ENCODE measurements at regions not wholly inside any gene's neighbourhood (a gene's known extent, or its start where the extent isn't known, plus 50 kb on each side); places are given as distances from the start of the nearest gene placed in this dataset.

DNA sequence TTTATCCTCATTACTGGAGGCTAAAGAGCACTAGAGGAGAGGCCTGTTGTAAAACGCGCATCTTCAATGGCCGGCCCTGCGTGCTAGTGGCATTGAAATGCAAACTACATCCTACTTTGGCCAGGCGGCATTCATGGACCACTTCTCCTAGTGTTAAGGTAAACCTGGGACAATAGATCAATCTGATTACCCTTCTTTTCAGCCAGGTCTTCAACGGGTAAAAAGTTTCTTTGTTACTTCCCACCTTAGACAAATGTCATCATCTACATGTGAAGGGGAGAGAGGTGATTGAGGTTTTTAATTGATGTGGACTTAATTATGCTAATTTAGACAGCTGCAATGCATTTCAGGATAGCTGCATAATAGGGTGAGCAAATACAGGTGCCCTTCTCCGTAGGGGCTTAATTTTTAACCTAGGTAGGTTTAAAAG, 628.0 kb downstream of the ZEB2 start:
- TF ChIP-seq, protein P1, sequence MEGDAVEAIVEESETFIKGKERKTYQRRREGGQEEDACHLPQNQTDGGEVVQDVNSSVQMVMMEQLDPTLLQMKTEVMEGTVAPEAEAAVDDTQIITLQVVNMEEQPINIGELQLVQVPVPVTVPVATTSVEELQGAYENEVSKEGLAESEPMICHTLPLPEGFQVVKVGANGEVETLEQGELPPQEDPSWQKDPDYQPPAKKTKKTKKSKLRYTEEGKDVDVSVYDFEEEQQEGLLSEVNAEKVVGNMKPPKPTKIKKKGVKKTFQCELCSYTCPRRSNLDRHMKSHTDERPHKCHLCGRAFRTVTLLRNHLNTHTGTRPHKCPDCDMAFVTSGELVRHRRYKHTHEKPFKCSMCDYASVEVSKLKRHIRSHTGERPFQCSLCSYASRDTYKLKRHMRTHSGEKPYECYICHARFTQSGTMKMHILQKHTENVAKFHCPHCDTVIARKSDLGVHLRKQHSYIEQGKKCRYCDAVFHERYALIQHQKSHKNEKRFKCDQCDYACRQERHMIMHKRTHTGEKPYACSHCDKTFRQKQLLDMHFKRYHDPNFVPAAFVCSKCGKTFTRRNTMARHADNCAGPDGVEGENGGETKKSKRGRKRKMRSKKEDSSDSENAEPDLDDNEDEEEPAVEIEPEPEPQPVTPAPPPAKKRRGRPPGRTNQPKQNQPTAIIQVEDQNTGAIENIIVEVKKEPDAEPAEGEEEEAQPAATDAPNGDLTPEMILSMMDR (IDR thresholded peaks at IDR 0.05), result no peak
- TF ChIP-seq POLR2AphosphoS5 (IDR thresholded peaks at IDR 0.05), result no peak
- TF ChIP-seq POLR2A (IDR thresholded peaks at IDR 0.05), result no peak
